ENCODE measurements at regions not wholly inside any gene's neighbourhood (a gene's known extent, or its start where the extent isn't known, plus 50 kb on each side); places are given as distances from the start of the nearest gene placed in this dataset.

GRCh38 chr13:22893777-22894176, 287.0 kb upstream of the SGCG start:
- TF ChIP-seq FOXP2 (optimal IDR thresholded peaks at IDR 0.05; ENCODE audit: borderline replicate concordance, extremely low read depth, extremely low read length, insufficient read depth) (no peak), SIN3A (IDR thresholded peaks at IDR 0.05; ENCODE audit: borderline replicate concordance, insufficient read depth, low read length) (no peak), REST (IDR thresholded peaks at IDR 0.05; ENCODE audit: insufficient read depth in 1 of 2, low read depth in 2 of 2, low read length in 2 of 2) (no peak), TAF1 (IDR thresholded peaks at IDR 0.05; ENCODE audit: borderline replicate concordance, insufficient read depth, low read length) (no peak), POLR2AphosphoS5 (IDR thresholded peaks at IDR 0.05; ENCODE audit: low read depth, low read length) (no peak)

- TF ChIP-seq SIN3A (IDR thresholded peaks at IDR 0.05; ENCODE audit: borderline replicate concordance, insufficient read depth, low read length), result no peak
- TF ChIP-seq POLR2AphosphoS5 (IDR thresholded peaks at IDR 0.05; ENCODE audit: low read depth, low read length), result no peak
These were observed 283.0 kb upstream of the SGCG start for GRCh38 chr13:22897571-22898314.

- TF ChIP-seq TAF1 (IDR thresholded peaks at IDR 0.05; ENCODE audit: borderline replicate concordance, insufficient read depth, low read length), result no peak
- TF ChIP-seq SIN3A (IDR thresholded peaks at IDR 0.05; ENCODE audit: borderline replicate concordance, insufficient read depth, low read length), result no peak
- TF ChIP-seq REST (IDR thresholded peaks at IDR 0.05; ENCODE audit: insufficient read depth in 1 of 2, low read depth in 2 of 2, low read length in 2 of 2), result no peak
- no peak for TF ChIP-seq FOXP2 (optimal IDR thresholded peaks at IDR 0.05; ENCODE audit: borderline replicate concordance, extremely low read depth, extremely low read length, insufficient read depth)
These were observed 277.5 kb upstream of the SGCG start for GRCh38 chr13:22903301-22903700.

- TF ChIP-seq SIN3A (IDR thresholded peaks at IDR 0.05; ENCODE audit: borderline replicate concordance, insufficient read depth, low read length), result no peak
- TF ChIP-seq REST (IDR thresholded peaks at IDR 0.05; ENCODE audit: insufficient read depth in 1 of 2, low read depth in 2 of 2, low read length in 2 of 2), result no peak
- no peak for TF ChIP-seq FOXP2 (optimal IDR thresholded peaks at IDR 0.05; ENCODE audit: borderline replicate concordance, extremely low read depth, extremely low read length, insufficient read depth)
- TF ChIP-seq POLR2AphosphoS5 (IDR thresholded peaks at IDR 0.05; ENCODE audit: low read depth, low read length), result no peak
- no peak for TF ChIP-seq TAF1 (IDR thresholded peaks at IDR 0.05; ENCODE audit: borderline replicate concordance, insufficient read depth, low read length)
These were observed 276.9 kb upstream of the SGCG start for GRCh38 chr13:22903925-22904324.

- TF ChIP-seq POLR2AphosphoS5 (IDR thresholded peaks at IDR 0.05; ENCODE audit: low read depth, low read length) (no peak), FOXP2 (optimal IDR thresholded peaks at IDR 0.05; ENCODE audit: borderline replicate concordance, extremely low read depth, extremely low read length, insufficient read depth) (no peak), REST (IDR thresholded peaks at IDR 0.05; ENCODE audit: insufficient read depth in 1 of 2, low read depth in 2 of 2, low read length in 2 of 2) (no peak), TAF1 (IDR thresholded peaks at IDR 0.05; ENCODE audit: borderline replicate concordance, insufficient read depth, low read length) (no peak), SIN3A (IDR thresholded peaks at IDR 0.05; ENCODE audit: borderline replicate concordance, insufficient read depth, low read length) (no peak)
These were observed 265.2 kb upstream of the SGCG start for GRCh38 chr13:22915442-22916082.
